Activated CD8-positive, alpha-beta memory T cell treated with anti-CD3 and anti-CD28 coated beads, Interleukin-2, amount 10 ng/mL, durations not matched to agents 7 days and 5 days (primary cell): ENCODE measurements at regions not wholly inside any gene's neighbourhood (a gene's known extent, or its start where the extent isn't known, plus 50 kb on each side); places are given as distances from the start of the nearest gene placed in this dataset.

Experiments used
- ATAC-seq: fragments of 150-1000 bp; cut with Tn5 transposase; one replicate; pipeline ENCODE4 v1.10.0; 2021; ENCODE audit warnings: moderate library complexity
- CTCF ChIA-PET: fragments of 350-600 bp; sonication (Branson Sonifier 250); formaldehyde crosslinking; loops from one replicate; lab custom pipeline; 2021; ENCODE audit warnings: antibody characterized with exemption; lab: Charles Lee
- DNase-seq: peaks from one replicate; pipeline ENCODE4 v3.0.0-alpha.2; 2020
- H3K27ac Mint-ChIP-seq: one replicate; pipeline ENCODE4 v1.8.0; 2021; ENCODE audit warnings: mild to moderate bottlenecking, mixed read lengths
- H3K27me3 Mint-ChIP-seq: one replicate; pipeline ENCODE4 v1.8.0; 2021; ENCODE audit warnings: mixed read lengths
- H3K36me3 Mint-ChIP-seq: one replicate; pipeline ENCODE4 v1.8.0; 2021; ENCODE audit warnings: mild to moderate bottlenecking, mixed read lengths
- H3K4me1 Mint-ChIP-seq: one replicate; pipeline ENCODE4 v1.8.0; 2021; ENCODE audit warnings: mixed read lengths
- H3K4me3 Mint-ChIP-seq: one replicate; pipeline ENCODE4 v1.8.0; 2021; ENCODE audit warnings: mild to moderate bottlenecking, moderate library complexity, mixed read lengths
- H3K9me3 Mint-ChIP-seq: one replicate; pipeline ENCODE4 v1.8.0; 2022; ENCODE audit warnings: low read depth, mixed read lengths

GRCh38 chr13:76645632-76646031 lies 240.6 kb downstream of the KCTD12 start:
- no peaks in the 10 kb centered on the region for H3K9me3 Mint-ChIP-seq
- no peaks in the 10 kb centered on the region for H3K36me3 Mint-ChIP-seq
- no peaks in the 10 kb centered on the region for H3K4me1 Mint-ChIP-seq
- ATAC-seq, result no peak
- no peaks in the 10 kb centered on the region for H3K27me3 Mint-ChIP-seq
- no peak overlapping the region for H3K4me3 Mint-ChIP-seq
- DNase-seq, result no peak
- no peak overlapping the region for H3K27ac Mint-ChIP-seq
- CTCF ChIA-PET, result no interaction called here

GRCh38 chr13:76644906-76645305 lies 241.3 kb downstream of the KCTD12 start:
- ATAC-seq (no peak), DNase-seq (no peak)
- no peak overlapping the region for H3K4me3 Mint-ChIP-seq
- no peaks in the 10 kb centered on the region for H3K36me3 Mint-ChIP-seq
- no peaks in the 10 kb centered on the region for H3K27me3 Mint-ChIP-seq
- CTCF ChIA-PET, result no interaction called here
- no peaks in the 10 kb centered on the region for H3K9me3 Mint-ChIP-seq
- no peak overlapping the region for H3K27ac Mint-ChIP-seq
- H3K4me1 Mint-ChIP-seq, result no peaks in the 10 kb centered on the region

GRCh38 chr13:76643596-76643995 lies 242.6 kb downstream of the KCTD12 start:
- Mint-ChIP-seq H3K9me3 (no peaks in the 10 kb centered on the region), H3K4me1 (no peaks in the 10 kb centered on the region), H3K27me3 (no peaks in the 10 kb centered on the region), H3K36me3 (no peaks in the 10 kb centered on the region), H3K4me3 (no peak overlapping the region), H3K27ac (no peak overlapping the region)
- no peak for ATAC-seq
- CTCF ChIA-PET, result no interaction called here
- DNase-seq, result no peak

GRCh38 chr13:76641056-76641455 lies 245.1 kb downstream of the KCTD12 start:
- H3K9me3 Mint-ChIP-seq, result no peaks in the 10 kb centered on the region
- H3K27ac Mint-ChIP-seq, result no peak overlapping the region
- ATAC-seq (no peak), DNase-seq (no peak)
- no peak overlapping the region for H3K4me3 Mint-ChIP-seq
- no peaks in the 10 kb centered on the region for H3K27me3 Mint-ChIP-seq
- H3K36me3 Mint-ChIP-seq, result no peaks in the 10 kb centered on the region
- CTCF ChIA-PET, result no interaction called here
- H3K4me1 Mint-ChIP-seq, result no peaks in the 10 kb centered on the region

GRCh38 chr13:76638882-76639281 lies 247.3 kb downstream of the KCTD12 start:
- CTCF ChIA-PET, result no interaction called here
- Mint-ChIP-seq H3K27me3 (no peaks in the 10 kb centered on the region), H3K4me3 (no peak overlapping the region), H3K4me1 (no peaks in the 10 kb centered on the region), H3K9me3 (no peaks in the 10 kb centered on the region), H3K36me3 (no peaks in the 10 kb centered on the region), H3K27ac (no peak overlapping the region)
- DNase-seq (no peak), ATAC-seq (no peak)

- CTCF ChIA-PET, result no interaction called here
- Mint-ChIP-seq H3K4me3 (no peak overlapping the region), H3K27ac (no peak overlapping the region), H3K4me1 (no peaks in the 10 kb centered on the region), H3K36me3 (no peaks in the 10 kb centered on the region), H3K9me3 (no peaks in the 10 kb centered on the region), H3K27me3 (no peaks in the 10 kb centered on the region)
- ATAC-seq (no peak), DNase-seq (no peak)
These were observed 248.0 kb downstream of the KCTD12 start for GRCh38 chr13:76638181-76638580.

GRCh38 chr13:76637641-76638141 lies 248.5 kb downstream of the KCTD12 start:
- Mint-ChIP-seq H3K4me3 (no peak overlapping the region), H3K27me3 (no peaks in the 10 kb centered on the region), H3K27ac (no peak overlapping the region), H3K36me3 (no peaks in the 10 kb centered on the region), H3K9me3 (no peaks in the 10 kb centered on the region), H3K4me1 (no peaks in the 10 kb centered on the region)
- ATAC-seq (no peak), DNase-seq (no peak)
- CTCF ChIA-PET, result no interaction called here

GRCh38 chr13:76636829-76637228 lies 249.4 kb downstream of the KCTD12 start:
- no peaks in the 10 kb centered on the region for H3K36me3 Mint-ChIP-seq
- no peaks in the 10 kb centered on the region for H3K9me3 Mint-ChIP-seq
- no peaks in the 10 kb centered on the region for H3K27me3 Mint-ChIP-seq
- H3K27ac Mint-ChIP-seq, result no peak overlapping the region
- DNase-seq (no peak), ATAC-seq (no peak)
- CTCF ChIA-PET, result no interaction called here
- H3K4me3 Mint-ChIP-seq, result no peak overlapping the region
- H3K4me1 Mint-ChIP-seq, result no peaks in the 10 kb centered on the region

GRCh38 chr13:76635232-76636230 lies 250.7 kb downstream of the KCTD12 start:
- ATAC-seq, result no peak
- no peak overlapping the region for H3K4me3 Mint-ChIP-seq
- no peak overlapping the region for H3K27ac Mint-ChIP-seq
- CTCF ChIA-PET, result no interaction called here
- H3K4me1 Mint-ChIP-seq, result no peaks in the 10 kb centered on the region
- H3K27me3 Mint-ChIP-seq, result no peaks in the 10 kb centered on the region
- no peaks in the 10 kb centered on the region for H3K9me3 Mint-ChIP-seq
- H3K36me3 Mint-ChIP-seq, result no peaks in the 10 kb centered on the region
- no peak for DNase-seq

GRCh38 chr13:76634431-76635191 lies 251.6 kb downstream of the KCTD12 start:
- no peaks in the 10 kb centered on the region for H3K4me1 Mint-ChIP-seq

GRCh38 chr13:76632401-76633044 lies 253.7 kb downstream of the KCTD12 start:
- Mint-ChIP-seq H3K9me3 (no peaks in the 10 kb centered on the region), H3K27me3 (no peaks in the 10 kb centered on the region), H3K4me3 (no peak overlapping the region), H3K4me1 (no peaks in the 10 kb centered on the region), H3K27ac (no peak overlapping the region), H3K36me3 (no peaks in the 10 kb centered on the region)
- no peak for DNase-seq
- CTCF ChIA-PET, result no interaction called here
- no peak for ATAC-seq

More at GRCh38 chr13:76634431-76635191, 251.6 kb downstream of the KCTD12 start:
- no peak overlapping the region for H3K4me3 Mint-ChIP-seq
- H3K9me3 Mint-ChIP-seq, result no peaks in the 10 kb centered on the region
- CTCF ChIA-PET, result no interaction called here
- no peaks in the 10 kb centered on the region for H3K27me3 Mint-ChIP-seq
- ATAC-seq (no peak), DNase-seq (no peak)
- H3K27ac Mint-ChIP-seq, result no peak overlapping the region
- no peaks in the 10 kb centered on the region for H3K36me3 Mint-ChIP-seq

- Mint-ChIP-seq H3K36me3 (no peaks in the 10 kb centered on the region), H3K9me3 (no peaks in the 10 kb centered on the region), H3K27ac (no peak overlapping the region), H3K4me3 (no peak overlapping the region), H3K27me3 (no peaks in the 10 kb centered on the region), H3K4me1 (no peaks in the 10 kb centered on the region)
- DNase-seq (no peak), ATAC-seq (no peak)
- CTCF ChIA-PET, result no interaction called here
These were observed 255.5 kb downstream of the KCTD12 start for GRCh38 chr13:76630629-76631230.
